Stomach (tissue), 8 donors: ENCODE measurements at regions not wholly inside any gene's neighbourhood (a gene's known extent, or its start where the extent isn't known, plus 50 kb on each side); places are given as distances from the start of the nearest gene placed in this dataset.
A peak's percentile ranks its signal among the peaks of the same experiment; 100 is the strongest.
"Not testable (repeated sequence)": the region's sequence is repeated elsewhere in the genome, so short reads cannot be mapped to it uniquely, and the experiment has no call there.

ENCODE experiments used
- DNase-seq, 2 donors: peaks; one replicate each; pipeline versions ENCODE4 v3.0.0 to v3.0.0-alpha.2; 2013 to 2019
- H3K27ac ChIP-seq, 5 donors: fragments of 200-600 bp in 4 of 5; sonication (generic) in 4 of 5; one replicate each; pipeline ENCODE4 v1.5.1; 2013 to 2019; ENCODE audit warnings: mild to moderate bottlenecking in 1 of 5, moderate library complexity in 1 of 5
- H3K27me3 ChIP-seq, 3 donors: fragments of 200-600 bp; sonication (generic); one replicate each; pipeline ENCODE4 v1.5.1; 2017 to 2019; ENCODE audit warnings: mixed run types in 1 of 3
- H3K36me3 ChIP-seq, 4 donors: fragments of 200-600 bp; sonication (generic); 1 replicate in 3 of 4; 2 replicates in 1 of 4; pipeline ENCODE4 v1.5.1; 2016 to 2019
- H3K4me1 ChIP-seq, 4 donors: fragments of 200-600 bp; sonication (generic); one replicate each; pipeline ENCODE4 v1.5.1; 2016 to 2019
- H3K4me3 ChIP-seq, 4 donors: fragments of 200-600 bp; sonication (generic) in 3 of 4; one replicate each; pipeline ENCODE4 v1.5.1; 2016 to 2019; ENCODE audit warnings: mild to moderate bottlenecking in 1 of 4
- H3K9me3 ChIP-seq, 4 donors: fragments of 200-600 bp; sonication (generic); one replicate each; pipeline ENCODE4 v1.5.1; 2016 to 2019
- CTCF ChIP-seq, 7 experiments: fragments of 450-650 bp in 4 of 7; fragments of 200-600 bp in 3 of 7; sonication (generic) in 3 of 7; IDR thresholded peaks; one replicate each; pipeline ENCODE4 v1.5.1; 2016 to 2019; ENCODE audit warnings: antibody characterized with exemption in 7 of 7, control low read depth in 2 of 7, mild to moderate bottlenecking in 1 of 7
- EP300 ChIP-seq: sonication (generic); formaldehyde crosslinking; IDR thresholded peaks from one replicate; pipeline ENCODE4 v1.6.1; 2017; ENCODE audit warnings: antibody characterized with exemption
- POLR2A ChIP-seq, 4 donors: fragments of 450-650 bp; IDR thresholded peaks; one replicate each; pipeline ENCODE4 v1.6.1; 2016; ENCODE audit warnings: antibody characterized with exemption in 4 of 4, control low read depth in 2 of 4, mild to moderate bottlenecking in 1 of 4, moderate library complexity in 1 of 4
- POLR2AphosphoS5 ChIP-seq, 3 donors: sonication (generic); formaldehyde crosslinking; IDR thresholded peaks; one replicate each; pipeline ENCODE4 v1.6.1; 2016; ENCODE audit warnings: antibody characterized with exemption in 3 of 3
- WGBS, 5 donors: extraction: QIAGEN DNeasy Blood & Tissue Kit in 3 of 5; methylation state at CpG; one replicate each; pipeline versions ENCODE4 v1.1.5 to v1.1.7; 2013 to 2018; 5-methylcytosine and 5-hydroxymethylcytosine counted together
- intact Hi-C: fragments of 100-400 bp; cut with DNase I; formaldehyde crosslinking; loops from one replicate; pipeline ENCODE4 v1.15.1; 2023; ENCODE audit warnings: low total_unique reads
- donor health status: healthy with polysubstance abuse.
- donor health status: Bipolar disorder and iron deficiency.
- donor health status: healthy.

GRCh38 chr1:212167098-212167497, 118.1 kb upstream of the PPP2R5A start:
- no peak for TF ChIP-seq POLR2A (IDR thresholded peaks at IDR 0.05)
- TF ChIP-seq EP300: no peak
- no peak for TF ChIP-seq CTCF (IDR thresholded peaks at IDR 0.05)
- TF ChIP-seq POLR2AphosphoS5 (IDR thresholded peaks at IDR 0.05): no peak
- Histone ChIP-seq H3K4me1 (peaks cover 11 to 26% (median 19%) of the 10 kb centered on the region in 4 donors), H3K36me3 (no peaks in the 10 kb centered on the region), H3K4me3 (no peak overlapping the region), H3K27ac (peak overlapping the region in 1 of 5 donors; percentile 16), H3K27me3 (no peaks in the 10 kb centered on the region), H3K9me3 (no peaks in the 10 kb centered on the region)
- WGBS, 5 donors: 26 to 43% (median 31%) methylated on average over 7 of the region's 7 CpGs
- intact Hi-C loops: no loop called here
- peak in 1 of 2 donors; percentile 34 for DNase-seq

GRCh38 chr1:212173567-212173966, 111.6 kb upstream of the PPP2R5A start:
- Histone ChIP-seq H3K27ac (no peak overlapping the region), H3K27me3 (no peaks in the 10 kb centered on the region), H3K4me1 (no peaks in the 10 kb centered on the region), H3K36me3 (no peaks in the 10 kb centered on the region), H3K4me3 (no peak overlapping the region), H3K9me3 (no peaks in the 10 kb centered on the region)
- intact Hi-C loops: no loop called here
- WGBS, 5 donors: 77 to 96% (median 88%) methylated on average over 3 of the region's 3 CpGs
- TF ChIP-seq POLR2AphosphoS5 (IDR thresholded peaks at IDR 0.05): no peak
- TF ChIP-seq EP300: no peak
- TF ChIP-seq POLR2A (IDR thresholded peaks at IDR 0.05): no peak
- TF ChIP-seq CTCF (IDR thresholded peaks at IDR 0.05): no peak
- DNase-seq: no peak

- DNase-seq, H3K9me3 ChIP-seq, H3K4me1 ChIP-seq, intact Hi-C loops, H3K36me3 ChIP-seq, H3K27me3 ChIP-seq, H3K27ac ChIP-seq, H3K4me3 ChIP-seq: not testable (repeated sequence)
- 88 to 94% (median 91%) methylated on average over 7 to 9 of the region's 9 CpGs for WGBS, 5 donors
Measured at GRCh38 chr1:212174295-212174694, 110.9 kb upstream of the PPP2R5A start.

GRCh38 chr1:212177542-212177941, 107.7 kb upstream of the PPP2R5A start:
- intact Hi-C loops: no loop called here
- Histone ChIP-seq H3K27me3 (no peaks in the 10 kb centered on the region), H3K4me1 (no peaks in the 10 kb centered on the region), H3K27ac (no peak overlapping the region), H3K36me3 (no peaks in the 10 kb centered on the region), H3K9me3 (no peaks in the 10 kb centered on the region), H3K4me3 (no peak overlapping the region)
- no peak for TF ChIP-seq POLR2AphosphoS5 (IDR thresholded peaks at IDR 0.05)
- no peak for TF ChIP-seq CTCF (IDR thresholded peaks at IDR 0.05)
- DNase-seq: no peak
- WGBS, 5 donors: 96 to 100% (median 97%) methylated on average over 2 of the region's 2 CpGs

- H3K27ac ChIP-seq: no peak overlapping the region
- H3K4me1 ChIP-seq: no peaks in the 10 kb centered on the region
- H3K9me3 ChIP-seq: no peaks in the 10 kb centered on the region
- no peaks in the 10 kb centered on the region for H3K36me3 ChIP-seq
- H3K4me3 ChIP-seq: no peak overlapping the region
- 79 to 89% (median 87%) methylated on average over 2 of the region's 2 CpGs for WGBS, 5 donors
- no peaks in the 10 kb centered on the region for H3K27me3 ChIP-seq
- TF ChIP-seq POLR2A (IDR thresholded peaks at IDR 0.05) (no peak), POLR2AphosphoS5 (IDR thresholded peaks at IDR 0.05) (no peak), EP300 (no peak), CTCF (IDR thresholded peaks at IDR 0.05) (no peak)
- DNase-seq: no peak
- intact Hi-C loops: no loop called here
Measured at GRCh38 chr1:212178851-212179250, 106.4 kb upstream of the PPP2R5A start.
